Suprapubic skin (tissue), 3 donors: ENCODE measurements at regions not wholly inside any gene's neighbourhood (a gene's known extent, or its start where the extent isn't known, plus 50 kb on each side); places are given as distances from the start of the nearest gene placed in this dataset.

Source experiments
- CTCF ChIP-seq, 2 donors: fragments of 200-600 bp in 1 of 2; fragments of 450-650 bp in 1 of 2; sonication (generic) in 1 of 2; IDR thresholded peaks; one replicate each; pipeline ENCODE4 v1.5.1; 2016 to 2019; ENCODE audit warnings: antibody characterized with exemption in 2 of 2, mild to moderate bottlenecking in 1 of 2, moderate library complexity in 1 of 2
- EP300 ChIP-seq: sonication (generic); formaldehyde crosslinking; IDR thresholded peaks from one replicate; pipeline ENCODE4 v1.6.1; 2017; ENCODE audit warnings: antibody characterized with exemption
- POLR2A ChIP-seq, 2 donors: fragments of 450-650 bp; IDR thresholded peaks; one replicate each; pipeline ENCODE4 v1.6.1; 2017; ENCODE audit warnings: antibody characterized with exemption in 2 of 2, mild to moderate bottlenecking in 2 of 2, moderate library complexity in 2 of 2

DNA sequence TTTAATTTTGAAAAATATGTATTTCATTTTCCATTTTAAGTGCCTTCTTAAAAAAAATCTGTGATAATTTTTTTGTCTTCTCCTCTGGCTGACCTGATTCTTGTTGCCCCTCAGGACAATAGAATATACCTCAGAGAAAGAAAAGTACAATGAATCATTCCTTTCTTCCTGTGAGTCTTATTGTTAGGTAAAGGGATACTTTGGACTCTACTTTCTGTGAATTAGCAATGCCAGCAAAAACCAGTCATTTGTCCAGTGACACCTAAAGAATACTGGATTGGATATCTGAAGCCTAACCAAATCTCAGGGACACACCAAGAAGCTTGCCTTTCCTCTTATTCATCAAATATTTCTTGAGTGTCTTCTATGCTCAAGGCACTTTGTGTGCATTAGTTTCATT, 102.1 kb downstream of the AREG start:
- no peak for TF ChIP-seq CTCF (IDR thresholded peaks at IDR 0.05)
- TF ChIP-seq EP300 = no peak
- TF ChIP-seq POLR2A (IDR thresholded peaks at IDR 0.05) = no peak
